GM10266 (cell line): ENCODE measurements at regions not wholly inside any gene's neighbourhood (a gene's known extent, or its start where the extent isn't known, plus 50 kb on each side); places are given as distances from the start of the nearest gene placed in this dataset.
"Not testable (repeated sequence)": the region's sequence is repeated elsewhere in the genome, so short reads cannot be mapped to it uniquely, and the experiment has no call there.

Experiments used
- DNase-seq: peaks from one replicate; pipeline ENCODE4 v3.0.0; 2012; ENCODE audit errors: extremely low spot score
- CTCF ChIP-seq: IDR thresholded peaks from 2 replicates; pipeline ENCODE4 v1.5.1; 2012; ENCODE audit warnings: mild to moderate bottlenecking, low read depth; ENCODE audit not compliant: control insufficient read depth, insufficient read depth; ENCODE audit errors: missing control alignments

DNA sequence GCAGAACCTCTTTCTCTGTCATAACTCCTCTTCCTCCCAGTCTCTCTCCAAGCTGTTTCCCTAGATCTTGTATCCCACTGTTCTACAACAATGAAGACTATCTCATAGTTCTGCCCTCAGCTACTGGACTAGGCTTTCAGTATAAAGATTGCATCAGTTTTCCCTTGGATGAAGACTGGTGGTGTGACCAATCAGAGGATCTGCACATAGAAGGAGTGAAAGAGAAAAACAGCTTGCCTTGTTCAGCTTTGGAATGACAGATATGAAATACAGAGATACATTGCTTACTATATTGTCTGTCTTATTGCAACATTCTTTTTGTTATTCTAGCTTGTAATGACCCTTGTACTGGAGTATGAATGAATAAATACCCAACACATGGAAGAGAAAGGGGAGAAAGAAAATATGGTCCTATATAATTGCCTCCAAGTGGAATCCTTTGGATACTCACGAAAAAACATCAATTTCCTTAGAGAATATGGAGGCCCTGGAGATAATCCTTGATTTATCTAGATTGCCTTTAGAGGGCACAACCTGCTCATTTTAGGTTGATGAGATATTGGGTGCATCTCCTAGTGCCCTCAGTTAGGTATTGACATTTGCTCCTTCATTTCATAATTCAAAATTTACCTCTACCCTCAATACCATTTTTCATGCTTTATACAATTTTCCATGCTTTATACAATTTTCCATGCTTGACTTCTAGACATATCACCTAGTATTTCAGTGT is 395.8 kb downstream of the NAF1 start:
- TF ChIP-seq CTCF = peak; percentile 15
- DNase-seq = no peak

- no peak for TF ChIP-seq CTCF
- DNase-seq = no peak
Measured at GRCh38 chr4:162767083-162767482, 399.6 kb downstream of the NAF1 start.

GRCh38 chr4:162761965-162762364 is 404.7 kb downstream of the NAF1 start:
- DNase-seq = no peak
- TF ChIP-seq CTCF = no peak

DNA sequence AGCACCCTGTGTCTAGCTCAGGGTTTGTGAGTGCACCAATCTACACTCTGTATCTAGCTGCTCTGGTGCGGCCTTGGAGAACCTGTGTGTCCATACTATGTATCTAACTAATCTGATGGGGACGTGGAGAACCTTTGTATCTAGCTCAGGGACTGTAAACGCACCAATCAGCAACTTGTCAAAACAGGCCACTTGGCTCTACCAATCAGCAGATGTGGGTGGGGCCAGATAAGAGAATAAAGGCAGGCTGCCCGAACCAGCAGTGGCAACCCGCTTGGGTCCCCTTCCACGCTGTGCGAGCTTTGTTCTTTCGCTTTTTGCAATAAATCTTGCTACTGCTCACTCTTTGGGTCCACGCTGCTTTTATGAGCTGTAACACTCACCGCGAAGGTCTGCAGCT is 426.5 kb downstream of the NAF1 start:
- DNase-seq = not testable (repeated sequence)

- not testable (repeated sequence) for DNase-seq
Measured at GRCh38 chr4:162739596-162739995, 427.1 kb downstream of the NAF1 start.

- no peak for TF ChIP-seq CTCF
Measured at GRCh38 chr4:162732876-162733275, 433.8 kb downstream of the NAF1 start.

GRCh38 chr4:162727766-162728165 is 438.9 kb downstream of the NAF1 start:
- DNase-seq = no peak
- no peak for TF ChIP-seq CTCF

More at GRCh38 chr4:162732876-162733275, 433.8 kb downstream of the NAF1 start:
- DNase-seq = no peak

DNA sequence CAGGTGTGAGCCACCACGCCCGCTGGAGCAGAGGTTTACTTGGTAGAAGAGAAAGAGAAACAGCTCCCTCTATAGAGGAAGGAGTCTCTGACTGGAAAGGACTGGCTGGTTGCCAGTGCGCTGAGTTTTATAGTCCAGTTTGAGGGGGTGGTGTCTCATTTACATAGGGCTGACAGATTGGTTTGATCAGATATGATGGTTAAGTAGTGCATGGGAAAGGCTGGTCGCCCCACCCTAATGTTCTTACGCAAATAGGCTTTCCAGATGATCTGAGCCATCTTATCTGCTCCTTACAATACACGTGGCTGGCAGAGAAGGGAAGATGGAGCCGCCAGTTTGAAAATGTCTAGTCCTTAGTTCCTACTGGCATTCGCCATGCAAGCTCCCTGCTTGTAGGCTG is 439.5 kb downstream of the NAF1 start:
- DNase-seq = no peak
- TF ChIP-seq CTCF = no peak

GRCh38 chr4:162715401-162715800 is 451.3 kb downstream of the NAF1 start:
- DNase-seq = no peak
- TF ChIP-seq CTCF = no peak
